Liver (tissue), 3 donors: ENCODE measurements at regions not wholly inside any gene's neighbourhood (a gene's known extent, or its start where the extent isn't known, plus 50 kb on each side); places are given as distances from the start of the nearest gene placed in this dataset.

Experiments used
- ATF3 ChIP-seq: IDR thresholded peaks from 2 replicates; pipeline ENCODE4 v1.6.1; 2016; ENCODE audit warnings: antibody characterized with exemption
- CTCF ChIP-seq: fragments of 150-350 bp; IDR thresholded peaks from 2 replicates; pipeline ENCODE4 v1.5.1; 2017; ENCODE audit warnings: improper control_type of control experiment, low read depth, low read length; ENCODE audit not compliant: missing input control
- EGR1 ChIP-seq, 2 donors: IDR thresholded peaks; 2 replicates each; pipeline ENCODE4 v1.6.1; 2016 to 2018; ENCODE audit warnings: antibody characterized with exemption in 2 of 2, low read depth in 2 of 2
- FOXA1 ChIP-seq: IDR thresholded peaks from 2 replicates; pipeline ENCODE4 v1.6.1; 2016; ENCODE audit warnings: antibody characterized with exemption
- FOXA2 ChIP-seq: IDR thresholded peaks from 2 replicates; pipeline ENCODE4 v1.6.1; 2016; ENCODE audit warnings: antibody characterized with exemption
- GABPA ChIP-seq, 2 donors: IDR thresholded peaks in 1 of 2; conservative IDR thresholded peaks in 1 of 2; 2 replicates each; pipeline ENCODE4 v1.6.1; 2016; ENCODE audit warnings: antibody characterized with exemption in 2 of 2, mild to moderate bottlenecking in 1 of 2, moderate library complexity in 1 of 2
- MAX ChIP-seq: IDR thresholded peaks from 2 replicates; pipeline ENCODE4 v1.6.1; 2016; ENCODE audit warnings: antibody characterized with exemption
- RAD21 ChIP-seq, 2 donors: IDR thresholded peaks; 2 replicates each; pipeline ENCODE4 v1.6.1; 2016; ENCODE audit warnings: antibody characterized with exemption in 2 of 2, mild to moderate bottlenecking in 2 of 2
- REST ChIP-seq: IDR thresholded peaks from 2 replicates; pipeline ENCODE4 v1.6.1; 2016; ENCODE audit warnings: antibody characterized with exemption, mild to moderate bottlenecking
- RXRA ChIP-seq, 2 donors: IDR thresholded peaks; 2 replicates each; pipeline ENCODE4 v1.6.1; 2017 to 2018; ENCODE audit warnings: antibody characterized with exemption in 2 of 2, mild to moderate bottlenecking in 1 of 2
- SP1 ChIP-seq: IDR thresholded peaks from 2 replicates; pipeline ENCODE4 v1.6.1; 2018; ENCODE audit warnings: antibody characterized with exemption, mild to moderate bottlenecking
- TAF1 ChIP-seq: conservative IDR thresholded peaks from 2 replicates; pipeline ENCODE4 v1.6.1; 2016; ENCODE audit warnings: antibody characterized with exemption, mild to moderate bottlenecking
- YY1 ChIP-seq: IDR thresholded peaks from 2 replicates; pipeline ENCODE4 v1.6.1; 2016; ENCODE audit warnings: antibody characterized with exemption, mild to moderate bottlenecking
- donor health status: healthy.
- donor health status: healthy.

- TF ChIP-seq EGR1 (IDR thresholded peaks at IDR 0.05; ENCODE audit: low read depth in 2 of 2) (no peak), MAX (no peak), RAD21 (IDR thresholded peaks at IDR 0.05) (no peak), CTCF (no peak), YY1 (no peak), ATF3 (no peak), REST (no peak), TAF1 (no peak), SP1 (no peak), FOXA2 (no peak), FOXA1 (no peak), RXRA (IDR thresholded peaks at IDR 0.05) (no peak), GABPA (IDR thresholded peaks at IDR 0.05 in 1 of 2, conservative IDR thresholded peaks at IDR 0.05 in 1 of 2) (no peak)
Observed at GRCh38 chr1:182122256-182122912, 60.9 kb upstream of the ZNF648 start.
